Panc1 (cell line): ENCODE measurements at regions not wholly inside any gene's neighbourhood (a gene's known extent, or its start where the extent isn't known, plus 50 kb on each side); places are given as distances from the start of the nearest gene placed in this dataset.

Experiments used
- CTCF ChIP-seq: fragments of 450-650 bp; IDR thresholded peaks from 2 replicates; pipeline ENCODE4 v1.5.1; 2017; ENCODE audit warnings: mild to moderate bottlenecking
- REST ChIP-seq, 2 experiments: IDR thresholded peaks; 2 replicates each; pipeline ENCODE4 v1.6.1; 2011 to 2012; ENCODE audit warnings: low read depth in 2 of 2, control low read depth in 1 of 2, low read length in 1 of 2, mild to moderate bottlenecking in 1 of 2, moderate library complexity in 1 of 2; ENCODE audit not compliant: insufficient read depth in 1 of 2

DNA sequence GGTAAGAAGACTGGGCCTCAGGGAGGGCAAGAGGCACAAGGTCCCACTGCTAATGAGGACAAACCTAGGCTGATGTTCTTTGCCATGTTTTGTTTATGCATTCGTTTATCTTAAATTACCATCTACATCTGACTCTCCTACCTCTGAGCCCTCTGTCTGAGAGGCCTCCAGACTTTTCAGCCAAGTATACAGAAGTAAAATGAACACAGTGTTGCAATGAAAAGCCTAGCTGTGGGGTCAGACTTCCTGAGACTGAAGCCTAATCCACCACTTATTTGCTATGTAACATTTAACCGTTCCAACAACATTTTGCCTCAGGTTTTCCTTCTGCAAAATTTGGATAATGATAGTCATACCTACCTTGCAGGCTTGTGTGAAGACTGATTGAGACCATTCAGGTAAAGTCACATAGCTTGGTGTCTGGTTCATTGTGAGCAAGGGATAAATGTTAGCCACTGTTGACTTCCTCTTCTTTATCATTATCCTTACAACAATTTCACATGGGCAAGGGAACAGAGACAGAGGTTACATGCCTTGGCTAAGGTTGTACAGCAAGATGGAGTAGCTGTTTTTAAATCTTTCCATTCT is 374.9 kb upstream of the CLINT1 start:
- TF ChIP-seq CTCF (no peak), REST (IDR thresholded peaks at IDR 0.05; ENCODE audit: insufficient read depth in 1 of 2, low read depth in 2 of 2, low read length in 1 of 2) (no peak)
